Colon (tissue), 2 donors: ENCODE measurements at regions not wholly inside any gene's neighbourhood (a gene's known extent, or its start where the extent isn't known, plus 50 kb on each side); places are given as distances from the start of the nearest gene placed in this dataset.
"Not testable (repeated sequence)": the region's sequence is repeated elsewhere in the genome, so short reads cannot be mapped to it uniquely, and the experiment has no call there.

Experiments used
- FAIRE-seq: peaks from 2 replicates; lab custom pipeline; 2012; peaks lifted over from hg19 to GRCh38; lab: Jason Lieb, UNC
- donor health status: control.
- donor health status: control.

DNA sequence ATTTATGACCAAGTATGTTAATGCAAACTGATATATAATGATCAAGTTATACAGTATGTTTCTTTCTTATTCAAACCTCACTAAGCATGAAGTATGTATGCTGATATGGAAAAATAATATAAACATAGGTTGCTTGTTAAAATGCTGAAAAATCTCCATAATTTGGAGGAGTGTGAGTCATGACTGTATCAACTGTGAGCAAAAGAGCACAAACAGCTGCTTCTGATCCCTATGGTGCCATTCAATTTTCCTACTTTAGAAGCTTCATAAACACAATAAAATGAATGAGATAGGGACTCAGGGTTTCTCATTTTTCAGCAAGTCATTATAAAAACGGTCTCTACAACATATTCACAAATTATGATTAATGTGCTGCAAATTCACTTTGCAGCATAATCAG, 129.9 kb upstream of the TFPI start:
- no peak for FAIRE-seq

DNA sequence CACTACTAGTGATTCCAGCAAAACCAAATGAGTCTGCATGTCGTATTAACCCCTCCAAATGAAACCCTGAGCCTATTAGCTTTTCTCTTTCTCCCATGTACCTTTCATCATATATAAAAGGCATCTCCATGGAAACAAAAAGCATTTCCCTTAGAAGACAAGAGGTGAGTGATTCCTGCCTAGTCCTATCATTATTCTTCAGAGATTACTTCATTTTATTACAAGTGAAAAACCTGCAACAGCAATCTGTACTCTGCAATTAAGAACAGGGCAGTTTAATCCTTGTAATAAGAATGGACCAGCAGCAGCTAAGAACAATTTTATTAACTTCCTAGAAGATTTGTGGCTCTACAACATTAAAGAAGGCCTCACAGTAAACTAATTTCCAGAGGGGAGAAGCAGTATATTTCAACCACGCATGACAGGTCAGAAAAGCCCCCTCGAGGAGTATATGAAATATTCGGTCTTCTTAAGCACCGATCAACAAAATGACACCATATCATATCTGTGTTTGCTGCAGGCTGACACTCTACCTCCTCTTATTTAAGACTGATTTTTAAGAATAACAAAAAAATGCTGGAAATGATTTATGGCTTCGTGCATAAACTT, 132.3 kb upstream of the TFPI start:
- no peak for FAIRE-seq

DNA sequence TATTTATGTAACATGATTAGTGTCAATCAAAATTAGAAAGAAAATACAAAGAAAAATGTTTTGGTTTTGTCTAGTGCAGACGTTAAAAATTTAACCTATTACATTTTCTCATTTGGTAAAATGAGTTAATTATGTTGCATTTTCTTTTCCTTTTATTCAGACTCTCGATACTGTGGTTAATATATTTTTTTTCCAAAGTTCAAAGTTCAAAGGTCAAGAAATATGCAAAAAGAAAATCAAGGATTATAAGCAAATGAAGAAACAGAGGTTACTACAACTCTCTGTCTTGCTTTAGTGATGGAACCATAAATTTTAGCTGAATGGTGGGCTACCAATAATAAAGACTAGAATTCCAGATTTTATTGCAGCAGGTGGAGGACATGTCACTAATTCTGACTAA, 133.3 kb upstream of the TFPI start:
- peak; percentile 38 for FAIRE-seq

DNA sequence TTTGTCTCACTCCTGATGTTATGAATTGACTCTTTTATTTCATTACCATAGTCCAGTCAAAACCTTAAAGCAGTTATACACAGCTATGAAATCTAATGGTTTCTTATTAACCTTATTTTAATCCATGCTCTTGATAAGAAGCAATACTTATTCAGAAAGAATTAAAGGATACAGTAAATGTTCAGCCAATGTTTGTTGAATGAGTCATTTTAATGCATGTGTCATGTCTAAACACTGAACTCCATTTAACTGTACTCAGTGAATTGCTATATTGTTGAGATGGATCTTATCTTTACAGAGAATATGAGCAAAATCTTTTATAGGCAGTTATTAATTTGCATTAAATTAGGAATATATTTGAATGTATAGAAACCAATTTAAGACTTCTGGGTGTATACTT, 135.1 kb upstream of the TFPI start:
- FAIRE-seq = no peak

GRCh38 chr2:187693923-187694322, 139.7 kb upstream of the TFPI start:
- peak; percentile 24 for FAIRE-seq

DNA sequence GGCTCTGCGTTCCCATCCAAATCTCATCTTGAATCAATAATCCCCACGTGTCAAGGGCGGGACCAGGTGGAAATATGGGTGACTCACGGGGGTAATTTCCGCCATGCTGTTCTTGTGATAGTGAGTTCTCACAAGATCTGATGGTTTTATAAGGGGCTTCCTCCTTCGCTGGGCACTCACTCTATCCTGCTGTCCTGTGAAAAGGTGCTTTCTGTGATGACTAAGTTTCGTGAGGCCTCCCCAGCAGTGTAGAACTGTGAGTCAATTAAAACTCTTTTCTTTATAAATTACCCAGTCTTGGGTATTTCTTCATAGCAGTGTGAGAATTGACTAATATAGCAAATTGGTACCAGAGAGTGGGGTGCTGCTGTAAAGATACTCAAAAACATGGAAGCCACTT, 142.4 kb upstream of the TFPI start:
- not testable (repeated sequence) for FAIRE-seq

- FAIRE-seq = no peak
These were observed 144.3 kb upstream of the TFPI start for GRCh38 chr2:187698374-187699110.

DNA sequence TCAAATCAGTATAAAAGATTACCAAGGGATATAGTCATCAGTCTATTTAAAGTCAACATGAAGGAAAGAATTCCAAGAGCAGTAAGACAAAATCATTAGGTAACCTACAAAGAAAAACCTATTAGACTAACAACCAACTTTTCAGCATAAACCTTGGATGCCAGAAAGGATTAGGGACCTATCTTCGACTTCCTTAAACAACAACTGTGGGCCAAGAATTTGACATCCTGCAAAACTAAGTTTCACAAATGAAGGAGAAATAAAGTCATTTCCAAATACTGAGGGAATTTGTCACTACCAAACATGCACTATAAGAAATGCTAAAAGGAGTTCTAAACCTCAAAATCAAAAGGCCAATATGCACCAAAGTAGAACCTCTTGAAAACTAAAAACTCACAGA, 147.9 kb upstream of the TFPI start:
- FAIRE-seq = no peak

DNA sequence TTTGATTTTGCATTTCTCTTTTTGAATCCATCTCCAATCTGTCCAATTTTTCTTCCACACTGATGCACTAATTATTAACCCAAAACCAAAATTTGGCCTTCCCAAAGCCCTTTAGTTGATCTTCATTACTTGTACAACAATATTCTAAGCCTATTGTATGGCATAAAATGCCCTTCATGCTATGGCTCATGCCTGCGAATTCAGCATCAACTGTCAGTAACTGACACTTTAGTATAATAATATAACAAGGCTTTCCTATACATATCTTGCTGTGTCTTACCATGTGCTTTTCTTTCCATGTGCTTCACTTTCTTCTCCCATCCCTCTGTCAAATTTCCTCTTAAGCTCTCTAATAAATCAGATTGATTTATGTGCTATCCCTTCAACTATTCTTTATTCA, 154.0 kb upstream of the TFPI start:
- FAIRE-seq = no peak

GRCh38 chr2:187709065-187709464, 154.8 kb upstream of the TFPI start:
- no peak for FAIRE-seq

DNA sequence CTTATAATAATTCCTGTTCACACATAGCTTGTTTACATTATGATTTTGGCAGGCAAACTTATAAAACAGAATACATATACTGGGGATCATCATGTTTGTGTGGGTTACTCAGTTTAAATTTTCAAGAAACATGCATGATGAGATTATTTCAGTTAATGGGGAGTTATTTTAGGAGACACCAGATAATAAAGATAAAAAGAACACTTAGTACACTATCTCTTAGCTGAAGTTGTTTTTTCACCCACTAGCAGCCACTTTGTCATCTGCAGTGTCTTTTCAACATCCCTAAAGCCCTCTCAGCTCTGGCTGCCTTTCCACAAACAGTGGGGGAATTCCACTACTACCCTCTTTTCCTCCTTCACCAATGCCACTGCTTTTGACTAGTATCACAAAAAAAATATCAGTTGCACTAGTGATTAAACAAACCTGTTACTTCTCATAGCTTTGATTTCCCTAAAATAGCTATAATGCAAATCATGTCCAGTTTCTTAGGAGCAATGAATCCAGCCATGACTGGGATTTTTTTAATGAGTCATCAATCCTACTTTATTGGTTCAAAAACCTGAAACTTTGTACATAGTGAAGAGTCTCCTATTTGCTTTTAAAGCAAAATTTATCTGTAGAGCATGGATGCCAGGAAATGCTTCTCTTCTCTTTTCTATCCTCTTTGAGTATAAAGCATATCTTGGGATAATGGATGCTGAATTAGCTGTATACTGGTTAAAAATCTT, 156.7 kb upstream of the TFPI start:
- FAIRE-seq = no peak

- no peak for FAIRE-seq
These were observed 161.4 kb upstream of the TFPI start for GRCh38 chr2:187715590-187715989.

DNA sequence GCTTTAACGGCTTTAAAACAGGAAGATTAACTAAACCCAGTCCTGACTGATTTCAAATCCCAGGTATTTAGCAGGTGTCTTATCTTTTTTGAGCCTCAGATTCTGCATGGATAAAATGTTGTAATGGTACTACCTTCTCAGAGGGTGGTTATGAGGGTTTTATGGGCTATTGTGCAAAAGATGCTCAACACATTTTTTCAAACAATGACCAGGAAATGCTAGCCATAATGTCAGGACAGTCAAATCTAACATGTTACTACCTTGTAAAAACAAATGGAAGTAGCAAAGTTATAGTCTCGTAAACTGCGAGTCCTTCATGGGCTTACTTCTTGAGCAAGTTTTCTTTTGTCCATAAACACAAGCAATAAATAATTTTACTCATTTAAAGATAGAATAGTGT, 162.1 kb upstream of the TFPI start:
- no peak for FAIRE-seq

GRCh38 chr2:187718092-187718491, 163.9 kb upstream of the TFPI start:
- no peak for FAIRE-seq

DNA sequence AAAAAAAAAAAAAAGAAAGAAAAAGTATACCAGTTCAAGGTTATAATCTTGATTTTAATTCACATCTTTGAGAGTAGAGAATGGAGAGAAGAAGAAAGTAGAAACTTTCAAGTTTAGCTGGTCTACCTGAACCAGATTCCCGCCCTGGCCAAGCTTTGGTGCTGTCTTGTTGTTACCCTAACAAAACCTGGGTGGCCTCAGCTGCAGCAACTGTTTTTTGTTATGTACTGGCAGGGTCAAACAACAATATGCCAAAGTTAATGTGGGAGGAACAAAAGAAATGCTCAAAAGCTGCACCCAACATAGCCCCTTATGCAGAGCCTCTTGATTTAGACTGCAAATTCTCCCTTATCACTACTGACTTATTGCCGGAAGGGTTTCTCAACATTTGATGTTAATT, 165.3 kb upstream of the TFPI start:
- FAIRE-seq = no peak

- no peak for FAIRE-seq
These were observed 194.7 kb upstream of the TFPI start for GRCh38 chr2:187748958-187749357.

DNA sequence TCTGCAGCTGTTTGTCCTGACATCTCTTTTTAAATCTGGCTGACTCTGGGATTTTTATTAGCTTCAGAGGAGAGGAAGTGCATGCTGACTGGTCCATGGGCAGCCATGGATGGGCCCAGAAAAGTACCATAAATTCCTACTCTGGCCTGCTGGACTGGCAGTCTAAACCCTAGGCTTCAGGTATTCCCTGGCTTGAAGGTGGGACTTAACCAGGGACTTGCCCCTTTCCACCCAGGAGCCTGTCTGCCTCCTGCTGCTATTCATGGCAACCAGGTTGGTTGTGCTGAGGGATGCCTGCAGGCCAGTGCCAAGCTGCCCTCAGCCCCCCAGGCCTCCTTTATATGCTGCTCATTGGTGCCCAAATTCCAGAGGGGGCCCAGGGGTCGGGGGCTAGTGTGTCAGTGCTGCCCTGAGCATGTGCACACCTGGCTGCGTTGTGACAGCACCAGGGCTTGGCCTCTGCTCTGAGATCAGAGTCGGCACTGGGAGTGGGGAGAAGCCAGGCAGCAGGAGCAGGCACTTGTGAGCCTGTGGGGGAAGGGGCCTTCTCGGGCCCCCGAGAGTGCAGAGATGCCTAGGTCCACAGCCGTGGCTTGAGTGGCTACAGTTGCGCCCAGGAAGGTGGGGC, 195.7 kb upstream of the TFPI start:
- FAIRE-seq = no peak

DNA sequence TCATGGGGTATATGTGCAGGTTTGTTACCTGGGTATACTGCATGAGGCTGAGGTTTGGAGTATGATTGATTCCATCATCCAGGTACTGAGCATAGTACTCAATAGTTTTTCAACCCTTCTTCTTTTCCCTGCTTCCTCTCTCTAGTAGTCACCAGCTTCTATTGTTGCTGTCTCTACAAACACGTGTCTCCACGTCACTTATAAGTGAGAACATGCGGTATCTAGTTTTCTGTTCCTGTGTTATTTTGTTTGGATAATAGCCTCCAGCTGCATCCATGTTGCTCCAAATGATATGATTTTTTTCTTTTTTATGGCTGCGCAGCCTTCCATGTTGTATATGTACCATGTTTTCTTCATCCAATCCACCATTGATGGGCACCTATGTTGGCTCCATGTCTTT, 214.8 kb upstream of the TFPI start:
- FAIRE-seq = no peak

- FAIRE-seq = no peak
These were observed 215.2 kb upstream of the TFPI start for GRCh38 chr2:187769437-187769836.

DNA sequence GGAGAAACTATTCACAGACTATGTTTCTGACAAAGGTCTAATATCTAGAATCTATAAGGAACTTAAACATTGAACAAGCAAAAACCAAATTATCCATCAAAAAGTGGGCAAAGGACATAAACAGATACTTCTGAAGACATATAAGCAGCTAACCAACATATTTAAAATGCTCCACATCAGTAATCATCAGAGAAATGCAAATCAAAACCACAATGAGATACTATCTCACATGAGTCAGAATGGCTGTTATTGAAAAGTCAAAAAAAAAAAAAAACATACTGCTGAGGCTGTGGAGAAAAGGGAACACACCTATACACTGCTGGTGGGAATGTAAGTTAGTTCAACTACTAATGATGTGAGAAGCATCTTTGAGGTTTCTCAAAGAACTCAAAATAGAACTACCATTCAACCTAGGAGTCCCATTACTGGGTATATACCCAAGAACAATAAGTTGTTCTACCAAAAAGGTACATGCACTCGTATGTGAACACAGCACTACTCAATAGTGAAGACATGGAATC, 220.4 kb upstream of the TFPI start:
- no peak for FAIRE-seq

GRCh38 chr2:187775196-187775595, 221.0 kb upstream of the TFPI start:
- no peak for FAIRE-seq

DNA sequence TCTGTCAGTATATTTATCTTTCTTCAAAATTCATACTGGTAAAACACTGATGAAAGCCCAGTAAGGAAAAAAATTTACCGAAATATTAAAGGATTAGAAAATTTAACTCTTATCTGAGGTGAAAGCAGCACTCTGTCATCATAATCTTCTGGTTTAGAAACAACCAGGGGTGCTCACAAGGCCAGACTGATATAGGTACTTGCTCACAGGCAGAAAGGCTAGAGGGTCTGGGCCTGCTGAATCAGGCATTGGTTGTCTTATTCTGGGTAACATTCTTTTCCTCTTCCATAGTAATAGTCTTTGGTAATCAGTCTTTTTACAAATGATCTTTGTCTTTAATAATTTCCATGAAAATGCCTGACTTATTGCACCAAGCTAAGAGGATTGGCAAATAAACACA, 221.4 kb upstream of the TFPI start:
- no peak for FAIRE-seq

GRCh38 chr2:187782301-187782700, 228.1 kb upstream of the TFPI start:
- no peak for FAIRE-seq
